NB4 (cell line): ENCODE measurements at regions not wholly inside any gene's neighbourhood (a gene's known extent, or its start where the extent isn't known, plus 50 kb on each side); places are given as distances from the start of the nearest gene placed in this dataset.

Experiments
- MYC ChIP-seq: IDR thresholded peaks from 2 replicates; pipeline ENCODE4 v1.6.1; 2011; ENCODE audit warnings: low read depth, low read length
- TF ChIP-seq, protein P1 (sequence below): IDR thresholded peaks from 2 replicates; pipeline ENCODE4 v1.6.1; 2011; ENCODE audit warnings: low read depth, low read length
- TF ChIP-seq, protein P2 (sequence below): IDR thresholded peaks from one replicate; pipeline ENCODE4 v1.5.1; 2012; ENCODE audit warnings: low read depth, low read length

DNA sequence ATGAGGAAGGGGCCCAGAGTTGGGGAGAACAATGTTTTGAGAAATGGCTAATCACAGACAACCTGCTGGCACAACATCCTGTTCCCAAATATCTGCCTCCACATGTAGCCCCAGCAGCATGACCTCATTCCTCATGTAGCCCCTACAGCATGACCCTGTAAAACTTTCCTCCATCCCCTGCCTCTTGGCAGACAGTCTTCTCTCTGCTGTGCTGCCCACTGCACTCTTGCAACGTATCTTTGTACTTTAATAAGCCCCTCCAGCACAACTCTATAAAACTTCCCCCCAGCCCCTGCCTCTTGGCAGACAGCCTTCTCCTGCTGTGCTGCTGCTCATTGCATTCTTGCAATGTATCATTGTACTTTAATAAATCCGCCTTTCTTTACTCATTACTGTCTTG, 278.8 kb downstream of the HDGFL1 start:
- TF ChIP-seq, protein P1, sequence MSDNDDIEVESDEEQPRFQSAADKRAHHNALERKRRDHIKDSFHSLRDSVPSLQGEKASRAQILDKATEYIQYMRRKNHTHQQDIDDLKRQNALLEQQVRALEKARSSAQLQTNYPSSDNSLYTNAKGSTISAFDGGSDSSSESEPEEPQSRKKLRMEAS = no peak
- TF ChIP-seq, protein P2, sequence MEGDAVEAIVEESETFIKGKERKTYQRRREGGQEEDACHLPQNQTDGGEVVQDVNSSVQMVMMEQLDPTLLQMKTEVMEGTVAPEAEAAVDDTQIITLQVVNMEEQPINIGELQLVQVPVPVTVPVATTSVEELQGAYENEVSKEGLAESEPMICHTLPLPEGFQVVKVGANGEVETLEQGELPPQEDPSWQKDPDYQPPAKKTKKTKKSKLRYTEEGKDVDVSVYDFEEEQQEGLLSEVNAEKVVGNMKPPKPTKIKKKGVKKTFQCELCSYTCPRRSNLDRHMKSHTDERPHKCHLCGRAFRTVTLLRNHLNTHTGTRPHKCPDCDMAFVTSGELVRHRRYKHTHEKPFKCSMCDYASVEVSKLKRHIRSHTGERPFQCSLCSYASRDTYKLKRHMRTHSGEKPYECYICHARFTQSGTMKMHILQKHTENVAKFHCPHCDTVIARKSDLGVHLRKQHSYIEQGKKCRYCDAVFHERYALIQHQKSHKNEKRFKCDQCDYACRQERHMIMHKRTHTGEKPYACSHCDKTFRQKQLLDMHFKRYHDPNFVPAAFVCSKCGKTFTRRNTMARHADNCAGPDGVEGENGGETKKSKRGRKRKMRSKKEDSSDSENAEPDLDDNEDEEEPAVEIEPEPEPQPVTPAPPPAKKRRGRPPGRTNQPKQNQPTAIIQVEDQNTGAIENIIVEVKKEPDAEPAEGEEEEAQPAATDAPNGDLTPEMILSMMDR = no peak
- no peak for TF ChIP-seq MYC
